ENCODE measurements at regions not wholly inside any gene's neighbourhood (a gene's known extent, or its start where the extent isn't known, plus 50 kb on each side); places are given as distances from the start of the nearest gene placed in this dataset.
"Not testable (repeated sequence)": the region's sequence is repeated elsewhere in the genome, so short reads cannot be mapped to it uniquely, and the experiment has no call there.

DNA sequence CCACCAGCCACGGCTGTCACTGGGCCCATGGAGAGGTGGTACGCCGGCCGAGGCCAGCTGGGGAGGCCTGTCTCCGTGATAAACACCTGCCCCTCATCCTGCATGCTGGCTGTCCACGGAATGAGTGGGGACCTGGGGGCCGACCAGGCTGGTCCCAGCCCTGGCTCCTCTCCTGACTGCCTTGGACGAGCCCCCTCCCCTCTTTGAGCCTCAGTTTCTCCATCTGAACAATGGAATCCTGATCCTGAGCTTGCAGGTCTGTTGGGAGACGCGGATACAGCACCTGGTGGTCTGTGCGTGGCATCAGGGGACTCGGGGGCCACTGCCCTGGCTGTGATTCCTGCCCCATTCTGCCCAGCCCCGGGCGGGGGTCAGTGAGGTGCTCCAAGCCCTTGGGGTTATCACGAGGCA is 109.9 kb downstream of the MICALL2 start:
- TF ChIP-seq ZNF565 (CRISPR knock-in tag; conservative IDR thresholded peaks at IDR 0.05; ENCODE audit: low read depth) = no peak
- no peak for TF ChIP-seq CREB5 (CRISPR knock-in tag; IDR thresholded peaks at IDR 0.05; ENCODE audit: low read depth)
- TF ChIP-seq ARNTL (CRISPR knock-in tag; IDR thresholded peaks at IDR 0.05; ENCODE audit: borderline replicate concordance, low read depth) = no peak
- TF ChIP-seq ZNF8 (CRISPR knock-in tag; IDR thresholded peaks at IDR 0.05) = no peak
- no peak for TF ChIP-seq SNAI2 (CRISPR knock-in tag; IDR thresholded peaks at IDR 0.05)
- no peak for ATAC-seq

DNA sequence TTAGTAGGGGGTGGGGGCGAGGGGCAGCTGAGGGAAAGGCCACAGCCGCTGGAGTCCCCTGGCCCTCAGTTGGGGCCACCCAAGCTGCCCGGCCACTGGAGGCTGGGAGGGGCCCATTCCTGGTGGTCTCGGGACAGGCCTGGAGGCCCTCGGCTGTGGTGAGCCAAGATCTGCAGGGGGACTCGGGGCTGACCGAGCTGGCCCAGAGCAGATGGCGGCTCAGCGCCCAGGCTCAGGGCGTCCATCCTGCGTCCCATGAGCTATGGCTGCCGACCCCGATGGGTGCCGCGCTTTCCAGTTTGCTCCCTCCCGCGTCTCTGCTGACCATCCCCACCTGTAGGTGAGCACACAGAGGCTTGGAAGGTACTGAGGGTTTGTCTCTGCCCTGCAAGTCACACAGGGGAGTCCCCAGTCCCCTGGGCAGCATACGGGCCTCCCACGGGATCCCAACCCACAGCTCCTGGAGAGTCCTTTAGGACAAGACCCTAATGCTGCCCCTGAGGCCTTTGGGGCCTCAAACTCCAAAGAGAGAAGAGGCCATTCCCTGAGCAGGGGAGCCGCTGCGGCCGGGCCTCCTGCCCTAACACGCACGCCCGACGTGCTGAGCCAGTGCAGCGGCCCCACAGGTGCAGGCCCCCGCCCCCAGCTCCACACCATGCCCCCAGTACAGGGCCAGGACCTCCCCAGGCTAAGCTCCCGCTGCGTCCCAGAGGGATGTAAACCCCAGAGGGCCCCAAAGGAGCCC is 107.2 kb downstream of the MICALL2 start:
- no peak for ATAC-seq
- TF ChIP-seq BACH2 (CRISPR knock-in tag; IDR thresholded peaks at IDR 0.05; ENCODE audit: borderline replicate concordance) (no peak), ARNTL (CRISPR knock-in tag; IDR thresholded peaks at IDR 0.05; ENCODE audit: borderline replicate concordance, low read depth) (no peak), ZFP3 (CRISPR knock-in tag; IDR thresholded peaks at IDR 0.05) (no peak), ZNF565 (CRISPR knock-in tag; conservative IDR thresholded peaks at IDR 0.05; ENCODE audit: low read depth) (no peak), ESRRG (CRISPR knock-in tag; IDR thresholded peaks at IDR 0.05) (no peak), TOX (CRISPR knock-in tag; IDR thresholded peaks at IDR 0.05; ENCODE audit: borderline replicate concordance) (no peak), ZNF8 (CRISPR knock-in tag; IDR thresholded peaks at IDR 0.05) (no peak), CSDC2 (CRISPR knock-in tag; IDR thresholded peaks at IDR 0.05) (no peak)

DNA sequence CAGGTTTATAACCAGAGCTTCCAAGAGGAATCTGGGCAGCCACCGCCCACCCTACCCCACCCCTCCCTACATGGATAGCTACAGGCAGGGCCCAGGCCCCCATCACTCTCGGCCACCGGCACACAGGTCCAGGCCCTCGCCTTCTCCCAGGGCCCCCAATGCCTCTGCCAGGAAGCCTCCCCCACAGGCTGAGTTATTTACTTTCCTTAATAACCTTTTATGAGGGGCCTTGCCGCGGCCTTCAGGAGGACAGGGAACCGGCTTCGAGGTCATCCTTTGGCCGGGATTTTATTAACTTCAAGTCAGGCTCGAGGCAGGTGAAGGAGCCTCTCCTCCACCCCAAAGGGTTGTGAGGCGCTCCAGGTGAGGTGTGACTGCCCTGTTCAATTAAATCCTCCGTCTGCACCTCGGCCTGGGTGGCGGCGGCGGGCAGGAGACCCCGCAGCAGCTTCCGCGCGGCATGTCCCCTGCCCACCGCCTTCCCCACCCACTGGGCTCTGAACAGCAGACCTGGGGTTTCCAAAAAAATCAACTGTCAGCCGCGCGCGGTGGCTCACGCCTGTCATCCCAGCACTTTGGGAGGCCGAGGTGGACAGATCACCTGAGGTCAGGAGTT is 106.5 kb downstream of the MICALL2 start:
- ATAC-seq = no peak

GRCh38 chr7:1354661-1355567 is 104.4 kb downstream of the MICALL2 start:
- ATAC-seq = no peak
- TF ChIP-seq OSR1 (CRISPR knock-in tag; IDR thresholded peaks at IDR 0.05) (no peak), ZFP3 (CRISPR knock-in tag; IDR thresholded peaks at IDR 0.05) (no peak), ISL1 (CRISPR knock-in tag; IDR thresholded peaks at IDR 0.05) (no peak), ESRRG (CRISPR knock-in tag; IDR thresholded peaks at IDR 0.05) (no peak), BACH2 (CRISPR knock-in tag; IDR thresholded peaks at IDR 0.05; ENCODE audit: borderline replicate concordance) (no peak)

More for the DNA sequence above, 106.5 kb downstream of the MICALL2 start:
- TF ChIP-seq ISL1 (CRISPR knock-in tag; IDR thresholded peaks at IDR 0.05) (no peak), ESRRG (CRISPR knock-in tag; IDR thresholded peaks at IDR 0.05) (no peak), PATZ1 (CRISPR knock-in tag; IDR thresholded peaks at IDR 0.05; ENCODE audit: borderline replicate concordance) (no peak), ZNF8 (CRISPR knock-in tag; IDR thresholded peaks at IDR 0.05) (no peak), OSR1 (CRISPR knock-in tag; IDR thresholded peaks at IDR 0.05) (no peak), CREB5 (CRISPR knock-in tag; IDR thresholded peaks at IDR 0.05; ENCODE audit: low read depth) (no peak)
- TF ChIP-seq, protein P1, sequence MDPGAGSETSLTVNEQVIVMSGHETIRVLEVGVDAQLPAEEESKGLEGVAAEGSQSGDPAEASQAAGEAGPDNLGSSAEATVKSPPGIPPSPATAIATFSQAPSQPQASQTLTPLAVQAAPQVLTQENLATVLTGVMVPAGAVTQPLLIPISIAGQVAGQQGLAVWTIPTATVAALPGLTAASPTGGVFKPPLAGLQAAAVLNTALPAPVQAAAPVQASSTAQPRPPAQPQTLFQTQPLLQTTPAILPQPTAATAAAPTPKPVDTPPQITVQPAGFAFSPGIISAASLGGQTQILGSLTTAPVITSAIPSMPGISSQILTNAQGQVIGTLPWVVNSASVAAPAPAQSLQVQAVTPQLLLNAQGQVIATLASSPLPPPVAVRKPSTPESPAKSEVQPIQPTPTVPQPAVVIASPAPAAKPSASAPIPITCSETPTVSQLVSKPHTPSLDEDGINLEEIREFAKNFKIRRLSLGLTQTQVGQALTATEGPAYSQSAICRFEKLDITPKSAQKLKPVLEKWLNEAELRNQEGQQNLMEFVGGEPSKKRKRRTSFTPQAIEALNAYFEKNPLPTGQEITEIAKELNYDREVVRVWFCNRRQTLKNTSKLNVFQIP (CRISPR knock-in tag; IDR thresholded peaks at IDR 0.05; ENCODE audit: borderline replicate concordance, low read depth) = no peak

DNA sequence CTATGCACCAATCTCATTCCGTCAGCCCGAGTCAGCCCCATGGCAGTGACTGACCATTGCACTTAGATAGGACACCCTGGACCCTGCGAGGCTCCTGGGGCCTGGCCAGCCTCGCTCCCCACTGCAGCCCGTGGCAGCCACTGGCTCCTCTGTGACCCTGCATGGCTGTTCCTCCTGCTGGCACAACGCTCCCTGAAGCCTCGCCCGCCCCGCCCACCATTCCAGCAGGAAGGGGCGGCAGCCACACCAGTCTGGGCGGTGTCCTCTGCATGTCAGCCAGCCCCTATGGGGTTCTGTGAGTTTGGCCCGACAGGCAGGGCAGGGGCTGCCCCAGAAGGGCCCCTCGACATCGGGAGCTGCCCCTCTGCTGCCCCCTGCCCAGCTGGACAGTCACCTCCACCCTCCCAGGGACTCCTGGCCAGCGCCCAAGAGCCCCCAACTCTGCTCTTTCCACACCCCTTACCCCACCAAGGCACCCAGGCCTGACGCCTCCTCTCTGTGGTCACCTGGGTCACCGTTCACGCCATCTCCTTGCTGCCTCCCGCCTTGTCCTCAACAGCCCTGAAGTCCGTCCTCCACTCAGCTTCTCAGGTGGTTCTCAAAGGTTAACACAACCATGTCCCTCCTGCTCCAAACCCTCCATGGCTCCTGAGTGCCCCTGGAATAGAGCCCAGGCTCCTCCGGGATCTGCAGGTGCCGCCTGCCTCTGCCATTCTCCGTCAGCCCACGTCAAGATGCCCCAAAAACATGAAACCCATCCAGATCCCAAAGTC is 103.5 kb downstream of the MICALL2 start:
- no peak for ATAC-seq
- TF ChIP-seq, protein P1 (CRISPR knock-in tag; IDR thresholded peaks at IDR 0.05; ENCODE audit: borderline replicate concordance, low read depth) = no peak
- no peak for TF ChIP-seq CREB5 (CRISPR knock-in tag; IDR thresholded peaks at IDR 0.05; ENCODE audit: low read depth)
- no peak for TF ChIP-seq ESRRG (CRISPR knock-in tag; IDR thresholded peaks at IDR 0.05)
- no peak for TF ChIP-seq BACH2 (CRISPR knock-in tag; IDR thresholded peaks at IDR 0.05; ENCODE audit: borderline replicate concordance)

DNA sequence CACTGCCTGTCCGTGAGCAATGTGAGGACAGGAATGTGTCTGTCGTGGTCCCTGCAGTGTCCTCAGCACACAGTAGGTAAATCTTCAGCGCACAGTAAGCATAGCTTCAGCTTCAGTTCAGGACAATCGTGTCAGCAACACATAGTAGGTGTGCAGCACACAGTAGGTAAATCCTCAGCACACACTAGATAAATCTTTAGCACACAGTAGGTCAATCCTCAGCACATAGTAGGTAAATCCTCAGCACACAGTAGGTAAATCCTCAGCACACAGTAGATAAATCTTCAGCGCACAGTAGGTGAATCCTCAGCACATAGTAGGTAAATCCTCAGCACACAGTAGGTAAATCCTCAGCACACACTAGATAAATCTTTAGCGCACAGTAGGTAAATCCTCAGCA is 102.4 kb downstream of the MICALL2 start:
- not testable (repeated sequence) for ATAC-seq

DNA sequence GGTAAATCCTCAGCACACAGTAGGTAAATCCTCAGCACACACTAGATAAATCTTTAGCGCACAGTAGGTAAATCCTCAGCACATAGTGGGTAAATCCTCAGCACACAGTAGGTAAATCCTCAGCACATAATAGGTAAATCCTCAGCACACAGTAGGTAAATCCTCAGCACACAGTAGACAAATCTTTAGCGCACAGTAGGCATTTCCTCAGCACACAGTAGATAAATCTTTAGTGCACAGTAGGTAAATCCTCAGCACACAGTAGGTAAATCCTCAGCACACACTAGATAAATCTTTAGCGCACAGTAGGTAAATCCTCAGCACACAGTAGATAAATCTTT is 102.0 kb downstream of the MICALL2 start:
- ATAC-seq = not testable (repeated sequence)

All from SK-N-SH treated with all-trans-retinoic acid at 6 μM for 48 hours (cell line).